GM19452 (cell line): ENCODE measurements at regions not wholly inside any gene's neighbourhood (a gene's known extent, or its start where the extent isn't known, plus 50 kb on each side); places are given as distances from the start of the nearest gene placed in this dataset.
"Not testable (repeated sequence)": the region's sequence is repeated elsewhere in the genome, so short reads cannot be mapped to it uniquely, and the experiment has no call there.

Experiments used
- ATAC-seq: cut with Tn5 transposase; IDR thresholded peaks from one replicate; pipeline ENCODE4 v1.9.1; 2021; ENCODE audit not compliant: unreplicated experiment

DNA sequence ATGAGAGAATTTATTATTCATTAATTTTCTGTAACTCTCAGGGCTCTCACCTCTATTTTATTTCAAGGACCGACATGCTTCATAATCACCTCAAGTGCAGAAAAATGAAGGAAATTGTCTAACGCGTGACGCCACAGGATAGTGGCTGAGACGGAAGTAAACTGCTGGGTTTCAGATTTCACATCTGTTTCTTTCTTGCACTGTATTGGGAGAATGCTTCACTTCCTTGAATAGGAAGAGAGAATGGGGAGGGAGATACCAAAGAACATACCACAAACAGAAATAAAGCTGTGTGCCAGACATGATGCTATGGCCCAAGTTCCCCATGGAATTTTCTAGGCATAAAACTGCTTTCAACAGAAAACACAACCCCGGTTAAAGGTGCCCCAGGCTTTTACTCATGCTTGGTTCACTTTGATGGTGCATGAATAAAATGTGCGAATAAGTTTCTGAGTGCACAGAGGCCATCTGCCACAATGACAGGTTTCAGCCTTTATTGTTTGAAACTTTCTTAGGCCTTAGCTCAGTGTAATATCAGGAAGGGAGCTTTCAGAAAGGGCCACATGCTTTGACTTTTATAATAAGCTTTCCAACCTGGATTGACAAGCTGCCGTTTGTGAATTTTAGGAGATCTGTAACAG lies 1116.4 kb downstream of the SOCS6 start:
- no peak for ATAC-seq

DNA sequence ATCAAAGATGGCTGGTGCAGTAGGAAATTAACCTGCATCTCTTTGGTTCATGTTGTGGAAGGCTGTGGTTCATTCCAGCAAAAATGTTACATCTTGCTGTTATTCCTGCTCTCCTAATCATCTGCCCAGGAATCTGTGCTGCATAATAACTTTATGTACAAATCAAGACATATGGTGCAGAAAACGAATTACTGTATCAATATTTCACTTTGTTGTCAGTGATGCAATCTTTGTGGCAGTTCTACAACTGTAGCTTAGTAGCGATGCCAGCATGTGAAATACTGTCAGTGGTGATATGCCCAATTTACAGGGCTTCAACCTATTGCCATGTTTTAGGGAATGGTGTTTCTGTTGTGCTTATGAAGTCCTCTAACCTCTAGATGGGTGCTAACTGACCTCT lies 1114.7 kb downstream of the SOCS6 start:
- ATAC-seq, result no peak

DNA sequence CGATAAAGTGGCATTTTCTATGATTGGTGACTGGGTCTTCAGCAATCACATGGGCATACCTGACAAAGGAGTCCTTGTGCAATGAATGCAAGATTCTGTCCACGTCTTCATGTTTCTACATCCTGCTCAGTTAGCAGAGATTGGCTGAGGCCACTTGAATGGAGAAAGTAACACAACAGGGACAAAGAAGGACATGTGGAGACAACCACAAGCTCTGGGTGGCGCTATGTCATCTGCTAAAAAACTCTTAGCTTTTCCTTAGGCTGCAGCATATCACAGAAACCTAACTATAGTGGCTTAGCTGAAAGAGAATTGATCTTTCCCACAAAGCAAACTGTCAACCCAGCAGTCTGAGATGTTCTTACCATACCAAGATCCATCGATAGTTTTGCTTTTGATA lies 1109.7 kb downstream of the SOCS6 start:
- ATAC-seq, result no peak

DNA sequence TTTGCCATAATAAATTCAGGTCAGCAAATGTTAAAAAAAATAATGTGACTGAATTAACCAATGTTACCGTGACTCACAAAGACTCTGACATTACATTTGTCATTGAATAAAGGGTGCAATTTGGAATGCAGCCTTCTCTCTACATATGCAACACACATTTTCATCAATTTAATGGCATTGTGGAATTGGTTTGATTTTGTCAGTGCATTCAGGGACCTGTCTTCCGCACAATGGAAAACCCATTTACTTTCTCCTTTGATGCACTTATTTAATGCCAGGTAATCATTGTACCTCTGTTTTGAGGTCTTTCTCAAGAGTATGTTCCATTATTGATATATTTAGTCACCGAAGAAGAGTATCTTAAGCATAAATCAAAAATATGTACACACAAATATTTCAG lies 1099.3 kb downstream of the SOCS6 start:
- ATAC-seq, result no peak

DNA sequence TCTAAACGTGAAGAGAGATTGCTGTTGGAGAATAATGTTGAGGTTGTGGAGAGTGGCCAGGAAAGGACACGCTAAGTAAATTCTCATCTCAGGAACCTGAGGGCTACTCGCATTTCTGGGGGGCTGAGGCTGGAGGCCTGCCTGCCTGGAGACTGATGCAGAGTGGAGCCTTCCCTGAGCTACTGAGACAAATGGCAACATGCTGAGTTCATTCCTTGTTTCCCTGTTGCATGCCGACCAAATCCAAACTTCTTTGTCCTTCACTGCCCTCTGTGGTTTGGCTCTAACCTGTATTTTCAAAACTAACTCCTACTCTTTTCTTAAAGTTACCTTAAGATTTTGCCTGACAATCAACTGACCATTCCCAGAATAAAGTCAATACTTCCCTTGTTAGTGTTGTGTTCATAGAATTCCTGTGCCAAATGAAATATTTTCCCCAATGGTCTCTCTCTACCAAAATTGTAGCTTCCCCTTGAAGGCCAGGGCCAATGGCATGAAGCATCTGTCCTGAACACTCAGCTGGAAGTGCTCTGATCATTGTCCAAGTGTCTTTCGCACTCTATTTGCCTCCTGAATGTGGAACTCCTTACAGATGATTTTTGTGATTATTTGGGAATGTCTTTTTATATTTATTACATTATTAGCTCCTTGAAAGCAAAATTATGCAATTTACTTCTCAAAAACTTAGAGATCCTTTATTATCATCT lies 1085.6 kb downstream of the SOCS6 start:
- ATAC-seq, result no peak

DNA sequence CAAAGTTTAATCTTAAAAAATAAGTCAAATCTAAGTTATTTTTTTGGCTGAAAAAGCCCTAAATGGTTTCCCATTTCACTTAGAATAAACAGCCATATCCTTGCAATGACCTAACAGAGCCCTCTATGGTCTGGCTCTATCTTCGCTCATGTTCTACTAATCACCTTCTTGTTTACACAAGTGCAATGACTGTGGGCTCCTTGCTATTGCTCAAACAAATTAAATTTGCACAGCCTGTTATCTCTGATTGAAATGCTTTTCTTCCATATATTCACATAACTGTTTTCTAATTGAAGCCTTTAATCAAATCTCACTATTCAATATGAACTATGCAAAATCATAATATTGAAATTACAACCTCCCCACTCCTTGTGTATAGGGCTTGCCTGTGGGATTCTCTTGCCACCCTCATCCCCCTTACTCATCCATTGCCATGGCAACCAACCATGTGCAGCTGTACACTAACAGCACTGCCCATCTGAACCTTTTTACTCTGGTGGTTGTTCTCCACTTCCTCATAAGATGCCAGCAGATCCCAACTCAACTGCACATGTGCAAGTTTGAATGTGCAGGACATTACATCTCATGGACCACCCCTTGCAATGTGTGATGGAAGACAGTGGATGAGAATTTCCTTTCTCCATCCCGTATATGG lies 1083.2 kb downstream of the SOCS6 start:
- ATAC-seq, result no peak

DNA sequence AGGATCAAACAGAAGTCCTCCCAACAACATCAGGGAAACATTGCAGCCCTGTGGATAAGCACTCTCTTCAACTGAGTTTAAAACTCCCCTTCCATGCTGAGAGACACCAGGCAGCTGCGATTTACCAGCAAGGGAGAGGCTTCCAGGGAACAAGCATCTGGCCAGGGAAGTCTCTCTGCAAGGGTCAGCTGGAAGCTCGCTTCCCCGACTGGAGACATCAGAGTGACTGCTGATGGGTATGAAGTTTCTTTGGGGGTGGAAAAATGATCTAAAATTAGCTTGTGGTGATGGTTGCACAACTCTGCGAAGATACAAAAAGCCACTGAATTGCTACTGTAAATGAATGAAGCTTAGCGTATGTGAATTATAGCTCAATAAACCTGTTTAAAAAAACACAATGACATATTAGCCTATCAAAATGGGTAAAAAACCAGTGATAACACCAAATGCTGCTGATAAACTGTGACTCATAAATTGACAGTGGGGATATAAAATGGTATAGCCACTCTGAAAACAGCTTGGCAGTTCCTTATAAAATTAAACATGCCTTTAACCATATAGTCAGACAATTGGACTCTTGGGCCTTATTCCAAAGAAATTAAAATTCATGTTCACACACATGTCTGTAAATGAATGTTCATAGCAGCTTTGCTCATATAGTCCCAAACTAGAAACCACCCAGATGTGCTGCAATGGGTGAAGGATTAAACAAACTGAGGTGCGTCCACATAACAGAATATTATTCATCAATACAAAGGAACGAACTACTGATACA lies 1082.0 kb downstream of the SOCS6 start:
- ATAC-seq, result no peak

DNA sequence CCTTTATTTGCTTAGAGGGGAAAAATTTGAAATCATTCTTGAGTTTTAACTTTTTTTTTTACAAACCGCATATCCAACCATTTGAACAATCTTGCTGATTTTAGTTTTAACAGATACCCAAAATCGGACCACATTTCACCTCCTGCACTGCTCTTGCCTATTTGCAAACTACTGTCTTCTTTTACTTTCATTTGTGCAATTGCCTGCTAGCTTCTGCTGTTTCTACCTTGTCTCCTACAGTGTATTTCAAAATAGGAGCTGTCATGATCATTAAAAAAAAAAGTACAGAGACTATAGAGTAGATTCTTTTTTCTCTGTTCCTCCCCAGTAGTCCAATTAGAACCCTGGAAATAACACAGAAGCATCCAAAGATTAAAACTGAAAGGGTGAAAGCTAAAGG lies 1081.2 kb downstream of the SOCS6 start:
- ATAC-seq, result no peak

DNA sequence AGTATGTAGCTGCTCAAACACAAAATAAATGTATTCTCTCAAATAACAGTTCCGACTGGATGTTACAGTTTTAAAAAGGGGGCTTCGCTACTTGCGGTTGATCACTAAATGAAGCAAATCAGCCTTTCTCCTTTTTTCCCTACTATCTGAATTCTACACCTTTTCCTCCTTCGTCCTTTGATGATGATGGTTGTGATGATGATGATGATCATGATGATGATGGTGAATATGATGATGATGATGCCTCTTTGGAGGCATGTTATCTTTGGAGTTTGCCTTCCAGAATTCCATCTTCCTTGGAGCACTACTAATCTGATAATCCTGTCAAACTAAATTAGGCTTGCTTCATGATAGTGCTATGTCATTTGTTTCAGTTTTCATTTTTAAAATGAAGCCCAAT lies 1073.3 kb downstream of the SOCS6 start:
- ATAC-seq, result no peak

DNA sequence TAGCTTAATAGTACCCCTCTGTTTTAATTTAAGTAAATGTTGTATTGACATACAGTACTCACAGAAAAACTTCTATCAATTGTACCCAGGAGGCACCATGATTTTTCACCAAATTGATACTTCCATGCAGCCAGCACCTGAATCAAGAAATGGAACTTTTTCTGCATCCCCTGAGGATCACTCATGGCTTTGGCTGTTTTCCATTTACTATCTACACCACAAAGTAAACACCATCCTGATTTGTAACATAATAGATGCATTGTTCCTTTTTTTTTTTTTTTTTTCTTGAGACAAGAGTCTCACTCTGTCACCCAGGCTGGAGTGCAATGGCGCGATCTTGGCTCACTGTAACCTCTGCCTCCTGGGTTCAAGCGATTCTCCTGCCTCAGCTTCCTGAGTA lies 1066.8 kb downstream of the SOCS6 start:
- not testable (repeated sequence) for ATAC-seq

DNA sequence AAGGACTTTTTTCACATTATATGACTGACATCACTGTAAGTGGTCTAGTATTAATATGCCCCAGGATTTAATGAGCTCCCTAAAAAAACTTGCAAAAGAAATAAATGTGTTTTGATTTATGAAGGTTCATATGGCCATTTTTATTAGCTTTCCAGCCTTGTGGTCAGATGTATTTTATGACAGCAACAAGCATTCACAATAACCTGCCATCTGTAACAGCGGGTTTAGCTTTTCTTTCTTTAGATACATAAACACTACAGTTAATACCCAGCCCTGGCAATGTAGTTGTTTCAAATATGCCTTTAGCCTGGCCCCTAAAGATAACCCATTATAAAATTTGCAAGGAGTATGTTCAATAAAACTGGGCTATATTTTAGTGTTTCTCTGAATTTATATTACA lies 1063.8 kb downstream of the SOCS6 start:
- ATAC-seq, result no peak

DNA sequence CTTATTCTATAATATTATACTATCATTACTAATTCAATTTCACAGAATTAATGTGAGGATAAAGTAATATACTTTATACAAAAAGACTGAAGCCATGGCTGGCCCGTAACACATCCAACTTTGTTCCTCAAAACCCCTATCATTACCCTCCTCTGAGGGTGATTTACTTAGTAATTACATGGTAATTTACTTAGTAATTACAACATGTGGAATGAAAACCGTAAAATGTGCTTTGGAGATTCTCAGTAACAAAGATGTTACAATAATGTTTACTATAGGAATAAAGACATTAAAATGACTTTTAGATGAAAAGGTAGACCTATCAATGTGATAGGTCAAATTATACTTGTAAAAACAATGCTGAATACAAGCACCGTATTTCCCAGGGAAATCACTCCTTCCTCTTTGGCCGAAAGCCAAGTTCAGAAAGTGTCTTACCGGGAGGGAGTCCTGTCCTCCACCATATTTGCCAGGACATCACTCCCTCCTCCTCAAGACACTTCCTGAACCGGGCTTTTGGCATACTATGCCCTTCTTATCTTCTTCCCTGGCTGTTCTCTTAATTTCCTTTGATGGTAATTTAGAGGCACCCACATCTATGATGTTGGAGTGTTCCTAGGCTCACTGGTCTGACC lies 1047.8 kb downstream of the SOCS6 start:
- ATAC-seq, result no peak

DNA sequence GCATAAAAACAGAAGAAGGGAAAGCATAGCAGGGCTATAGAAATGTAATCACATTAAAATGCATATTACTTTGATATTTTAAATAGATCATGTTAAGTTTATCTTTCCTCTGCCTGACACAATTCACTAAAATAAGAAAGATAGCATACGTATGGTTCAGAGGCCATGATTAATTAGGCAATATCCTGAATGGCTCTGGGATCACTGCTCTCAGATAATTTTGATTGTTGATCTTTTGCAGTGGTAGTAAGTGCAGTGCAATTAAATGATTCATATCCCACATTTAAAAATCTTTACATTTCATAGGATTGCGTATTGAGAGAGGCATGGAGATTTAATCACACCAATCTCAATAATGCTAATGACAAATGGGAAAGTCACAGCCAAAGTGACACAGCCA lies 1040.7 kb downstream of the SOCS6 start:
- no peak for ATAC-seq

DNA sequence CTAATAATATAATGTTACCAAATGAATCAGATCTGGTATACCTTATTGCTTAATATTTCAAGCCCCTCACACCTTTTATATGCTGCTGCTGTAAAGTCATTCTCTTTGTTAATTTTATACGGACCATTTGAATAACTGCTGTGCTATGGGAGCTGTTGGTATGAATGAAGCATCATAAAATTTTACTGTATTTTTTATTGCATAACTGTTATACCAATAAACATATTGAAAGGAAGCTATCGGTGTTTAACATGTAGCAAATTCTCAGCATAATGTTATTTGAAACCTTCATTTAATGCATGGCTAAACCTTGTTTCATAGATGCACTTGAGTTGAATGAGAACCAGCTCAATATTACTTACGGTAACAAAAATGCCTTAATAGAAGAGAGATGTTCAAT lies 1040.3 kb downstream of the SOCS6 start:
- ATAC-seq, result no peak

DNA sequence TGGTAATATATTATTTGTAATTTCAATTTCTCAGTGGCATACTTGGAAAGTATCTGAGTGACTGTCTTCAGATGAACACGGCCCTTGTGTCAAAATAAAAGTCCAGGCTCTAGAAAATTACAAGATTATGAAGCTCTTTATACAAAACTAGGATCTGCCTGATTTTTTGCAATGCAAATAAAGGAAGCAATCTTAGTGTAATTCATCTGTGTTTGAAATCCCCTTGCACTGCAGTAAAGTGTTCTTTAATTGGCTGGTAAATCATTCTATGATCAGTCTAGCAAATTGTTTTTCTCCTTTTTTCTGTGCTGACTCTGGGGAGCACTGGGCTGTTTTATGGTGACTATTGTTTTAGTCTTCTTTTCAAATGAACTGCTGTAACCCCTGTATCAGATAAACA lies 1039.0 kb downstream of the SOCS6 start:
- no peak for ATAC-seq

DNA sequence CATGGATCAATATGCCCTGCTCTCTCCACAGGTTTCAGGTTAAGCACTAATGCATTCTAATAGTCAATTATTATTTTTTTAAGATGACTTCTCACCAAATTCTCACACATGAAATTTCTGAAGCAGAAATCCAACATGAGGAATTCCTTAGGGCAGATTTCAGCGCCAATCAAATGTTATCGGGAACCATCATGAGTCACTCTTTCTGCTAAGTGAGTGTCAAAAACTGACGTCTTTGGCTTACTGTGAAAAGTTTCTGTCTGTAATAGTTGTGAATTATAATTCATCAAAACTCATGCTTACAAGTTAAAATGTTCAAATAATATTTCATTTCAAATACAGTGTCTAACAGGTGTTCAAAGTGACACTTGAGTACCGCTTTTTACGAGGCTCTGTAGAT lies 1038.6 kb downstream of the SOCS6 start:
- no peak for ATAC-seq

DNA sequence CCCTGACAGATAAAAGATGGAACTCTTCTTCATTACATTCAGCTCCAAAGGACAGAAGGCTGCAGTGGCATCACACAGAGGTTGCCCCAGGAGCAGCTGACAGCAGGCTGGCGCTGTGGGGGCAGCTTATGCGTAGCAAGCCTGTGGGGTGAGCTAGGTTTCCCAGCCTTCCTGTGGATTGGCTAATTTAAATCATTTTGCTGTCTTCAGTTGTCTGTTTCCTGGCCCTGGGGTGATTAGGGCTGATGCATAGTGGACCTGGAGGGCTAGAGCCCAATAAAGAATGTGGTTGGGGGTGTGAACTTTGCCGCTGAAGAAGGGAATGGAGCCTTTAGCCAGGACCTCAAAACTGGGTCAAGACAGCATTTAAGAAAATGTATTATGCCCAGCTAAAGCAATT lies 1038.0 kb downstream of the SOCS6 start:
- ATAC-seq, result no peak

DNA sequence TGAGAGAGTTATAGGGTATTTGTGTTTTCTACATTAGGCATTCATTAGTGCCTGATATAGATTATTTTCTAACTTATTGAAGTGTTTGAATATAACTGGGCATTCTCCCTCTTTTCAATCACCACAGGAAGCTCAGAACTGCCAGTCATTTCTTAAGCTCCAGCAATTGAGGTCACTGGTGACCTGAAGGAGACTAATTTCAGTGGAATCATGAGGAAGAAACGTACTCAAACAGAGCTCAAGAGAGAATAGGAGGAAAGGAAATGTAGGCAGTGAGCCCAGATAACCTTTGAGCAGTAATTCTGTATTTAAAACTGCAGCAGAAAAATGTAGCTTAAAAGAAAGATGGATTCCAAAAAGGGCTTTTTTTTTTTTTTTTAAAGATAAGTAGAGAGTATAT lies 1035.5 kb downstream of the SOCS6 start:
- ATAC-seq, result no peak

DNA sequence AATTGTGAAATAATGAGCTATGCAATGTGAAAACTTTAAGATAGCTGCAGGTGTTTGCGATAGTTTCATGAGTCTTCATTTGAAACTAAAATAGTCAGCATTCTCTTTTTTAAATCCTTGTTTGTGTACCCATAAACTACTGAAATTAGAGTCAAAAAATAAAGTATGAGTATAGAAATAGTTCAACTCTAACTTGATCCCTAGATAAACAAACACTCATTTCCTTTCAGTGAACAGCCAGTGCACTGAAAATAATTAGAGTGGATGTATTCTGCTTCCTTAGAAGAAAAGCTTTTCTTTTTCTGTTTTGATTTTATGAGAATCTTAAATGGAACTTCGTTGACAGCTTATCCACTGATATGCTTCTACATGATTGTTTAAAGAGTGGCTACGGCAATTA lies 1033.4 kb downstream of the SOCS6 start:
- no peak for ATAC-seq

DNA sequence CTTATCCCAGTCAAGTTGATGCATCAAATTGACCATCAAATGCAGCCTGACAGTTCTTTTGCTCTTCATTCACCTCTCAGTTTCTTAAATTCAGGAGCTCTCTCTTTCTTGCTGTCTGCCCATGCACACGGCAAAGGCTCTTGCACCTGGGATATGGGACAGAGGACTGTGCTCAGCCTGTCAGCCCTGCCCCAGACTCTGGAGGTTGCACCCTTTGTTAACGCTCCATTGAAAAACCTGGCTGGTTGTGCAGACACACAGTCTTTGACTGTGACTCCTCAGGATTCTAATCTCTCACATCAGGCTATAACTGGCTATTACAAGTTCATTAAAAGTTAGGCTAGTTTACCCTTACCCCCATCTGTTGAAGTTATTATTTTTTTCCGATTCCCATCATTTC lies 1032.5 kb downstream of the SOCS6 start:
- ATAC-seq, result no peak

DNA sequence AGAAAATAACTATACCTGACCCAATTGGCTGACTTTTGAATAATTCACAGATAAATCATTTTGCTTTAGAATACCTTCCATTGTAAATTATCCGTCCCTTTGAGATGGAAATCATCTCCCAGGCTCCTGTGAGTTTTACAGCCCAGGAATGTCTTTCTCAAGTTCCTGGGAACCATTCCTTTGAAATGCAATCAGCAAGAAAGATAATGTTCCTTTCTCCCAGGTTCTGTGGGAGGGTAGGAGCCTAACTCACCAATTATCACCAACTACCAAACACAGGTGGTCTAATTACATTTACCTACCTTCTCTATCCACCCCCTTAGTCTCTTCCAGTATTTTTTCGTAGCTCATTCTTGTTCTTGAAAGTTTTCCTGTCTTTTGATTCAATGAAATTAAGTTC lies 1016.0 kb downstream of the SOCS6 start:
- ATAC-seq, result no peak
